Thymus (tissue), 11 donors: ENCODE measurements at regions not wholly inside any gene's neighbourhood (a gene's known extent, or its start where the extent isn't known, plus 50 kb on each side); places are given as distances from the start of the nearest gene placed in this dataset.

Experiments
- DNase-seq, 9 donors: peaks; one replicate each; pipeline ENCODE4 v3.0.0-alpha.2; 2013; ENCODE audit warnings: low spot score in 9 of 9, low read depth in 6 of 9, missing footprints in 1 of 9
- H3K27ac ChIP-seq, 2 donors: one replicate each; pipeline ENCODE4 v1.5.1; 2013; ENCODE audit warnings: control low read depth in 1 of 2, low read depth in 1 of 2, low read length in 1 of 2, mild to moderate bottlenecking in 1 of 2, moderate library complexity in 1 of 2
- H3K27me3 ChIP-seq, 2 donors: one replicate each; pipeline ENCODE4 v1.5.1; 2013; ENCODE audit warnings: low read length in 1 of 2; ENCODE audit not compliant: control insufficient read depth in 2 of 2, insufficient read depth in 1 of 2
- H3K36me3 ChIP-seq, 2 donors: one replicate each; pipeline ENCODE4 v1.5.1; 2013; ENCODE audit warnings: low read length in 1 of 2, mild to moderate bottlenecking in 1 of 2, moderate library complexity in 1 of 2; ENCODE audit not compliant: control insufficient read depth in 2 of 2, insufficient read depth in 2 of 2
- H3K4me1 ChIP-seq, 2 donors: one replicate each; pipeline ENCODE4 v1.5.1; 2013; ENCODE audit warnings: low read length in 2 of 2; ENCODE audit not compliant: control insufficient read depth in 2 of 2, insufficient read depth in 2 of 2
- H3K4me3 ChIP-seq, 2 donors: one replicate each; pipeline ENCODE4 v1.5.1; 2013; ENCODE audit warnings: low read length in 2 of 2, control low read depth in 1 of 2, mild to moderate bottlenecking in 1 of 2
- H3K9me3 ChIP-seq, 2 donors: one replicate each; pipeline ENCODE4 v1.5.1; 2013; ENCODE audit warnings: low read length in 1 of 2, mild to moderate bottlenecking in 1 of 2; ENCODE audit not compliant: control insufficient read depth in 2 of 2, insufficient read depth in 1 of 2
- WGBS: extraction: QIAGEN DNeasy Blood & Tissue Kit; methylation state at CpG from one replicate; pipeline ENCODE4 v1.1.7; 2013; 5-methylcytosine and 5-hydroxymethylcytosine counted together
- donor health status: healthy.

DNA sequence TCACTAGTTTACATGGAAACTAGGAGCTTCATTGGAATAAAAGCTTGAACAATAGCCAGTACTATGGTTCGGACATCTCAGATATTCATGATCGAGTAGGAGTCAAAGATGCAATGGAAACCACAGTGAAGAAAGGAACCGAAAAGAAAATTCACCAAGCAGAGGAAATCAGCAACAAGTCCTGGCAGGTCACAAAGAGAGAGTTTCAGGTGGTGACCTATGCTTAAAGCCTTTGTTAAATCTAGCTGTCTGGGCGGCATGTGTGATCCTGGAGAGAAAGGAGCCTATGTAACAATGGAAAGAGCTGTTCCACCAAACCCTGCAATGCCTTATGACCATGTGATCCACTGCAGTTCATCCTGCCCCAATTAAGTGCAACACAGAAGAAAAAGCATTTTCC lies 68.9 kb upstream of the POU2AF2 start:
- Histone ChIP-seq H3K36me3 (no peaks in the 10 kb centered on the region), H3K27ac (no peak overlapping the region), H3K4me3 (no peak overlapping the region), H3K4me1 (no peaks in the 10 kb centered on the region), H3K27me3 (no peaks in the 10 kb centered on the region), H3K9me3 (no peaks in the 10 kb centered on the region)
- no peak for DNase-seq
- WGBS = 89% methylated on average over 4 of the region's 4 CpGs

DNA sequence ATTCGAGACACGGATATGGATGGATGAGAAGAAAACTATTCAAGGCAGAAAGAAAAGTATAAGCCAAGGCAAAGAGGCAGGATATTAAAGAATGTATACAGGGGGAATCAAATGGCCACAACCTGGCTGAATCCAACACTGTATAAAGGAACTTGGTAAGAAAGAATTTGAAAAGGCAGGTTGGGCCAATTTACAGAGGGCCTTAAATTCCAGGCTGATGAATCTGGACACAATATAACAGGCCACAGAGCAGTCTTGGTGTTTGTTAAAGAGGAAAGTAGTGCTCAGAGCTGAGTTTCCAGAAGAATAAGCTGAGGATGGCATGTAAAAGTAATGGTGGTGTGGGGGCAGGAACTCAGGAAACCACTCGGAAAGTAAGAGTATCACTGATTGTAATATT lies 72.3 kb upstream of the POU2AF2 start:
- H3K9me3 ChIP-seq = no peaks in the 10 kb centered on the region
- 96% methylated on average over 3 of the region's 3 CpGs for WGBS
- H3K27ac ChIP-seq = no peak overlapping the region
- no peak overlapping the region for H3K4me3 ChIP-seq
- no peaks in the 10 kb centered on the region for H3K27me3 ChIP-seq
- no peaks in the 10 kb centered on the region for H3K4me1 ChIP-seq
- no peaks in the 10 kb centered on the region for H3K36me3 ChIP-seq
- DNase-seq = no peak

DNA sequence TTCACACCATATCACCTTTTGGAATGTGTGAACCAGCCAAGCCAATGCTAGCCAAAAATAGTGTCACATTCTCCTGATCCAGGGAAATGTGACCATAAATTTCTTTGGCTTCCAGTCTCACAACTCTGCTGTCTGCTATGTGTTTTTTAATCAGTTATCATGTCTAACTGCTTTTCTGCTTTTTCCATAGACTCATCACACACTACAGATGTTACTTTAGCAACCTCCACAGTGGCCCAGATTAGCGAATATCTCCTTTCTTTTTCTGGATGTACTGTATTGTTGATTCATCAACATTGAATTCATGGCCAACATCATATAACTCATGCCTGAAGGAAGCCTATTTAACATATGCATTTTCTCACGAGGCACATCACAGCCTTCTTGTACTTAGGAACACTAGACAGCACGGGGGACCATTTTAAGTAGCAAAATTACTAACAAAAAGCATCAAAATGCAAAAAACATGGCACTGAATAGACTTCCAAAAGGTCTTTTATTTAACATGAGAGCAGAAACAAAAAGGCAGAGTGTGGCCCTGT lies 73.1 kb upstream of the POU2AF2 start:
- Histone ChIP-seq H3K9me3 (no peaks in the 10 kb centered on the region), H3K36me3 (no peaks in the 10 kb centered on the region), H3K27ac (no peak overlapping the region), H3K4me3 (no peak overlapping the region), H3K4me1 (no peaks in the 10 kb centered on the region), H3K27me3 (no peaks in the 10 kb centered on the region)
- 97% methylated on average over 3 of the region's 3 CpGs for WGBS
- DNase-seq = no peak

DNA sequence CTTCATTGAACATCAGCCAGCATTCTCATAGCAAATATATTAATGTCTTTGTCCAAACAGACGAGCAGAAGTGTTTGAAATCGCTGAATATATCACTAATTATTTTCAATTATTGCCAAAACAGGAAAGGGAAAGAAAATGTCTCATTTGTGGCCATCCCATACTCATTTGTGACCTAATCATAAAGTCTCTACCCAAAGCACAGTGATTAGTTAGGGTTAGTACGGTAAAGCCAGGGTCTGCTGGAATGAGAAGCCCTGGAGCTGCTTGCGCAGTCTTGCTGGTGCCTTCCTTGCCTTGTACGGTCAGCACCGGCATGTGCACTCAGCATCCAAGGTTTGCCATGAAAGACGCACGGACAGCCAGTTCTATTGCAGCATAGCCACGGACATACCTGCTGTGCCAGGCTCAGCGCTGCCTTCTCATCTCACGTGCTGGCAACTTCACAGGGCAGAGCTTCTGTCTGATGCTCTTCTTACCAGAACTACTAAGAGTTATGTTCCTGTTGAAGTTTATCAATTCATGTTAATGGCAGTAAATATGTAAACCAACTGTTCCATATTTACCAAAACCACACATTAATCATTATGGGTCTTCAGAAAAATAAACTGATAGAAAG lies 74.7 kb upstream of the POU2AF2 start:
- no peaks in the 10 kb centered on the region for H3K27me3 ChIP-seq

DNA sequence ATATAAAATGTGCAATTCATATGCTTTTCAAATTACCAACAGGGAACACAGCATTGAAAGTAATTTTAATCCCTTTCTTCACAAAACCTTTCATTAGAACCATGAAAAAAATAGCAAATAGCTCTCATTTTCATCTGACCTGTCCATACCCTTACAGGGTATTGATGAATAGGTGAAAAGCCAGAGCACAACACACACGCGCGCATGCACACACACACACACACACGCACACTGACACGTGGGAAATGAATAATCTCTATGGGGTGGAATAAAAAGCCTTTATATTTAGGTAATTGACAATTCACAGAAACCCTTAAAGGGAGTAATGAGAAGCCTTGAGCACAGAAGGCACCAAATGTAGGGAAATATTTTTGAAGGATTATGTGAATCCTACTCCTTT lies 76.2 kb upstream of the POU2AF2 start:
- H3K36me3 ChIP-seq = no peaks in the 10 kb centered on the region
- H3K4me1 ChIP-seq = no peaks in the 10 kb centered on the region
- no peak for DNase-seq
- no peak overlapping the region for H3K27ac ChIP-seq
- no peak overlapping the region for H3K4me3 ChIP-seq
- 96% methylated on average over 5 of the region's 5 CpGs for WGBS
- H3K9me3 ChIP-seq = no peaks in the 10 kb centered on the region
- no peaks in the 10 kb centered on the region for H3K27me3 ChIP-seq

More for the DNA sequence above, 74.7 kb upstream of the POU2AF2 start:
- H3K36me3 ChIP-seq = no peaks in the 10 kb centered on the region
- WGBS = 96% methylated on average over 11 of the region's 11 CpGs
- H3K4me1 ChIP-seq = no peaks in the 10 kb centered on the region
- no peak for DNase-seq
- H3K27ac ChIP-seq = no peak overlapping the region
- H3K4me3 ChIP-seq = no peak overlapping the region
- H3K9me3 ChIP-seq = no peaks in the 10 kb centered on the region

DNA sequence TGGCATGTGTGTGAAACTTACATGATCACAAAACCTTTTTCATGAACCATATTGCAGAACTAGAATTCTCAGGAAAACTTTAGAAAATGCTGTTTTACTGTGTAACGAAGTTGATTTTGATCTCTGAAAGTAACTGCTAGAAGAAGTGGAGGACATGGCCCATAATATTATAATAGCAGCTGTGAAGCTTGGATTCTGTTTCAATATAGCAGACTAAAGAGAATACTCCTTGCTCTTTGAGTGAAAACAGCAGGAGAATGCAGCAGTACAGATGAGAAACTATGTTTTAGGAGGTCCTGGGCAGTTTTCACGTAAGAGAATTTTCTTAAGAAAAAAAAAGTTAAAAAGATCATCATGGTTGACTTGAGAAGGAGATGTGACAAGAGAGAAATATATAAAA lies 76.7 kb upstream of the POU2AF2 start:
- Histone ChIP-seq H3K27ac (no peak overlapping the region), H3K4me1 (no peaks in the 10 kb centered on the region), H3K27me3 (no peaks in the 10 kb centered on the region), H3K9me3 (no peaks in the 10 kb centered on the region), H3K4me3 (no peak overlapping the region), H3K36me3 (no peaks in the 10 kb centered on the region)
- DNase-seq = no peak
- 95% methylated on average over 2 of the region's 2 CpGs for WGBS

DNA sequence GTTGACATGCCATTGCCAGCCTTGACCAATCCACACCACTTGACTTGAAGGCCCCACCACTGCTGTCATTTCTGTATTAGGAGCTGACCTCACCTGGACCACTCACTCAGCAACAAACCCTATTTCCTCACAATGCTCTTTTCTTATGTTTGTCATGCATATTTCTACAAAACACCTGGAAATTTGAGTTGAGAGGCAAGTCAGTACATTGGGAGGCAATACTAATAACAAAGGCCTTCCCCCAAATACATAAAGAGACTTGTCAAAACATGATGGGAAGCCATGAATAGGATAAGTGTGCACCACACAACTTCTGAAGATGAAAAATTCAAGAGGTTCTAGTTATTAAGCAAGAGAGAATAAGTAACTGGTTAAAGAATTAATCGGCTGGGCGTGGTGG lies 77.9 kb upstream of the POU2AF2 start:
- Histone ChIP-seq H3K4me3 (no peak overlapping the region), H3K36me3 (no peaks in the 10 kb centered on the region), H3K27me3 (no peaks in the 10 kb centered on the region), H3K9me3 (no peaks in the 10 kb centered on the region), H3K27ac (no peak overlapping the region), H3K4me1 (no peaks in the 10 kb centered on the region)
- 98% methylated on average over 2 of the region's 2 CpGs for WGBS
- no peak for DNase-seq

DNA sequence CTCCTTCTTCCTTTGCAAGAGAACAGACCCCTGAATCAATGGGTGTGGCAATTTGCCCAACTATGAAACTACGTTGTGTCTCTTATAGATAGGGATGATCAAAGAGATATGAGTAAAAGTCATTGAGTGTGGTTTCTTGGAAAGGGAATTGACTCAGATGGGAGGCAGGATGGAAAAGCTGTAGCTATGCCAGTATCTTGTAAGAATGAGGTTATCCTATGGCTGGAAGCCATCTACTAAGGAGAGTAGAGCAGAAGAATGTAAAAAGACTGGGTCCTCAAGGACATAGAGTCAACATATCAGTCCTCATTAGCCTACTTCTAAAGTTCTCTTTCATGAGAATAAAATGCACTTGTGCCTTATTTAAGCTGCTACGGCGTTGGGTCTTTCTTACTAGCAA lies 78.9 kb upstream of the POU2AF2 start:
- DNase-seq = no peak
- WGBS = 86% methylated on average over 3 of the region's 3 CpGs

DNA sequence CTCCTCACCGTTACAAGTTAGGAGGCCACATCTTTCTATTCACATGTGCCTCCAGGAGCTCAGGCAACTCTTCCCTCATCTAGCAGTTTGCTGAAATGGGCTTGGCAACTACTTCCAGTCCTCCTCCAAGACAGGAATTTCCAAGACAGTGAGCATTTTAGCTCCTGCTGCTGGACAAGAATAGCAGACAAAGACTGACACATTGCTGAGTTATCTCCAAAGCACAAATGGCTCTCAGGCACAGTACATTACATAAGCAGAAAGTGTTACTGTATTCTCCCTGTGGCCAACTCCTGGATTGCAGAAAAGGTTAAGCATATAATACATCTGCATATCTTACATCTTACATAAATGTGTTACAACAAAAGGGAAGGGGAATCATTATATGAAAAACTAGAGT lies 83.2 kb upstream of the POU2AF2 start:
- no peak overlapping the region for H3K4me3 ChIP-seq
- no peaks in the 10 kb centered on the region for H3K36me3 ChIP-seq
- H3K27me3 ChIP-seq = no peaks in the 10 kb centered on the region
- H3K27ac ChIP-seq = no peak overlapping the region
- 70% methylated on average over 1 of the region's 1 CpG for WGBS
- DNase-seq = no peak
- no peaks in the 10 kb centered on the region for H3K4me1 ChIP-seq
- no peaks in the 10 kb centered on the region for H3K9me3 ChIP-seq

More for the DNA sequence above, 78.9 kb upstream of the POU2AF2 start:
- no peaks in the 10 kb centered on the region for H3K36me3 ChIP-seq
- H3K4me3 ChIP-seq = no peak overlapping the region
- H3K9me3 ChIP-seq = no peaks in the 10 kb centered on the region
- H3K27ac ChIP-seq = no peak overlapping the region
- no peaks in the 10 kb centered on the region for H3K4me1 ChIP-seq
- H3K27me3 ChIP-seq = no peaks in the 10 kb centered on the region
